ENCODE measurements at regions not wholly inside any gene's neighbourhood (a gene's known extent, or its start where the extent isn't known, plus 50 kb on each side); places are given as distances from the start of the nearest gene placed in this dataset.
A peak's percentile ranks its signal among the peaks of the same experiment; 100 is the strongest.

DNA sequence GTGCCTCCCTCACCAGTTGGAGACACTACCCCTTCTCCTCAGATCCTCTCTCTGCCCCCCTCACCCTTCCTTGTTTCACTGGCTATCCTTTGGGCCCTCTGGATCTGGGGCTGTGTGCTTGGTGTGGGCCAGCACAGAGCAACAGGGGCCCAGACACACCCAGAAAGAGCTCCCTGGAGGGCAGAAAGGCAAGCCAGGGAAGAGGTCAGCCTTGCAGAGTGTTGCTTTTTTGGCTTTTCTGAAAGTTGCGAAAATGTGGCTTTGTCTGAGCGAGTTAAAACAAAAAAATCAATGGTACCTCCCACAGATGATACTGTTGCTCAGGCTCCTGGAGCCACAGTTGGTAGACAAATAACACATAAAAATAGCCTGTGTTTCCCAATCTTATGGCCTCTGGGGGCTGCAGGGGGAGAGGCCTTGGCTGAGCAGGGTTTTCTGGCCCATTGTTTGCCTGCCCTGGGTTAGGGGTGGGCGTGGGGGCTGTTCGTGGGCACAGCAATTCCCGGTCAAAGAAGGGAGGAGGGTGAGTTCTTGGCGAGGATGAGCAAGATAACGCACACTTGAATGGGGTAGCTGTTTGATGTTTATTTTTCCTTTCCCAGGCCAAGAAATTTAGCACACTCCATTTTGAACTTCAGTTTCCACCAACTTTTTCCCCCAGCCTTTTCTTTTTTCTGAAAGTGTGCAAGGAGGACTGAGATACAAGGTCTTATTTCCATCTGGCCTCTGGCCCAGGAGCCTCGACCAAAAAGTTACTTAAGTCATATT, 167.0 kb upstream of the HAAO start:
- H3K4me1 ChIP-seq (ENCODE audit: insufficient read depth), result peaks cover 60% of the 10 kb centered on the region
- no peak for DNase-seq (ENCODE audit: low spot score)
- 50% methylated on average over 7 of the region's 8 CpGs for WGBS (ENCODE audit: low lambda C conversion rate, missing lambda C conversion rate)

DNA sequence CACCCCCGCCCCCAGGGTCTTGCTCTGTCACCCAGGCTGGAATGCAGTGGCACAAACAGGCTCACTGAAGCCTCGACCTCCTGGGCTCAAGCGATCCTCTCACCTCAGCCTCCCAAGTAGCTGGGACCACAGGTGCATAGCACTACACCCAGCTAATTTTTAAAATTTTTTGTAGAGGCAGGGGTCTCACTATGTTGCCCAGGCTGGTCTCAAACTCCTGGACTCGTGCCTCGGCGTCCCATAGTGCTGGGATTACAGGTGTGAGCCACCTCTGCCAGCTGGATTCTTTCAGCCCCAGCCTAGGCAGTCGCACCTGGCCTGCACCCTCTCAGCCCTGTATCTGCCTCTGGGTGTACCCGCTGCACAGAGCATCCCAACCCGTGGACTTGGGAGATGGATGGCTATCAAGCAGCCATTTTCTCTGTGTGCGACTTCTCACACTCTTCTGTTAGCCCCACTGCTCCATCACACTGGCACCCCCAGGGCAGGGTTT, 166.4 kb upstream of the HAAO start:
- Histone ChIP-seq H3K27me3 (no peaks in the 10 kb centered on the region), H3K4me1 (ENCODE audit: insufficient read depth) (peaks cover 59% of the 10 kb centered on the region), H3K9me3 (ENCODE audit: low read depth) (no peaks in the 10 kb centered on the region), H3K9me2 (replicated peaks; ENCODE audit: insufficient read depth) (no peaks in the 10 kb centered on the region), H2AFZ (no peak overlapping the region), H3K27ac (peak overlapping the region; percentile 91), H3K4me3 (no peak overlapping the region), H4K20me1 (ENCODE audit: insufficient read depth, poor library complexity, severe bottlenecking) (no peaks in the 10 kb centered on the region), H3K4me2 (no peak overlapping the region), H3K79me2 (no peaks in the 10 kb centered on the region), H3K36me3 (replicated peaks; ENCODE audit: insufficient read depth, low read depth) (no peaks in the 10 kb centered on the region)
- no peak for DNase-seq (ENCODE audit: low spot score)
- WGBS (ENCODE audit: low lambda C conversion rate, missing lambda C conversion rate), result 86% methylated on average over 10 of the region's 10 CpGs
- TF ChIP-seq, protein P1, sequence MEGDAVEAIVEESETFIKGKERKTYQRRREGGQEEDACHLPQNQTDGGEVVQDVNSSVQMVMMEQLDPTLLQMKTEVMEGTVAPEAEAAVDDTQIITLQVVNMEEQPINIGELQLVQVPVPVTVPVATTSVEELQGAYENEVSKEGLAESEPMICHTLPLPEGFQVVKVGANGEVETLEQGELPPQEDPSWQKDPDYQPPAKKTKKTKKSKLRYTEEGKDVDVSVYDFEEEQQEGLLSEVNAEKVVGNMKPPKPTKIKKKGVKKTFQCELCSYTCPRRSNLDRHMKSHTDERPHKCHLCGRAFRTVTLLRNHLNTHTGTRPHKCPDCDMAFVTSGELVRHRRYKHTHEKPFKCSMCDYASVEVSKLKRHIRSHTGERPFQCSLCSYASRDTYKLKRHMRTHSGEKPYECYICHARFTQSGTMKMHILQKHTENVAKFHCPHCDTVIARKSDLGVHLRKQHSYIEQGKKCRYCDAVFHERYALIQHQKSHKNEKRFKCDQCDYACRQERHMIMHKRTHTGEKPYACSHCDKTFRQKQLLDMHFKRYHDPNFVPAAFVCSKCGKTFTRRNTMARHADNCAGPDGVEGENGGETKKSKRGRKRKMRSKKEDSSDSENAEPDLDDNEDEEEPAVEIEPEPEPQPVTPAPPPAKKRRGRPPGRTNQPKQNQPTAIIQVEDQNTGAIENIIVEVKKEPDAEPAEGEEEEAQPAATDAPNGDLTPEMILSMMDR (IDR thresholded peaks at IDR 0.05; ENCODE audit: poor library complexity), result no peak
- TF ChIP-seq EZH2 (IDR thresholded peaks at IDR 0.05; ENCODE audit: borderline replicate concordance), result no peak
- TF ChIP-seq EZH2phosphoT487 (IDR thresholded peaks at IDR 0.05; ENCODE audit: low read depth, severe bottlenecking, unreplicated experiment), result no peak

More for the DNA sequence above, 167.0 kb upstream of the HAAO start:
- no peak overlapping the region for H3K4me3 ChIP-seq
- no peaks in the 10 kb centered on the region for H3K9me3 ChIP-seq (ENCODE audit: low read depth)
- H3K27me3 ChIP-seq, result no peaks in the 10 kb centered on the region
- H2AFZ ChIP-seq, result no peak overlapping the region
- H3K27ac ChIP-seq, result peak overlapping the region; percentile 91
- TF ChIP-seq, protein P1 (IDR thresholded peaks at IDR 0.05; ENCODE audit: poor library complexity), result no peak
- no peak for TF ChIP-seq EZH2phosphoT487 (IDR thresholded peaks at IDR 0.05; ENCODE audit: low read depth, severe bottlenecking, unreplicated experiment)
- TF ChIP-seq EZH2 (IDR thresholded peaks at IDR 0.05; ENCODE audit: borderline replicate concordance), result no peak
- H3K36me3 ChIP-seq (replicated peaks; ENCODE audit: insufficient read depth, low read depth), result no peaks in the 10 kb centered on the region
- H4K20me1 ChIP-seq (ENCODE audit: insufficient read depth, poor library complexity, severe bottlenecking), result no peaks in the 10 kb centered on the region
- H3K79me2 ChIP-seq, result no peaks in the 10 kb centered on the region
- H3K9me2 ChIP-seq (replicated peaks; ENCODE audit: insufficient read depth), result no peaks in the 10 kb centered on the region
- no peak overlapping the region for H3K4me2 ChIP-seq

DNA sequence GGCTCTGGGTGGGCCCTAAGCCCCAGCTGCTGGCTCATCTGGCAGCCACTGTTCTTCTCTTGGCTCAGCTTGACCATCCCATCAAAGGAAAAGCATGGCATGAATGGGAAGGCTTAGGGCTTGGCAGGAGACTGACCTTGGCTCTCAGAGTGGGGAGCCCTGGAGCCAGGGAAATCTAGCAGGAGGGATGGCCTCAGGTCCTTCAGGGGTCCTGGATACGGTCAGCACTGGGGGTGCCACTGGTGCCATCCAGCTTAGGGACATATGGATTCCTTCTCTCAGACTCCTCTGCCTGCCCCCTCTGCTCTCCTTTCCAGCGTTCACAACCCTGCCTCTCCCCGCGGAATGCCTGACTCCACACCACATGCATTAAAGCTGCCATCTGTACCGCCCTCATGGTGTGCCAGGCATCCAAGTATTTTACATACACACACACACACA, 165.5 kb upstream of the HAAO start:
- no peak for DNase-seq (ENCODE audit: low spot score)
- TF ChIP-seq, protein P1 (IDR thresholded peaks at IDR 0.05; ENCODE audit: poor library complexity), result no peak
- TF ChIP-seq EZH2 (IDR thresholded peaks at IDR 0.05; ENCODE audit: borderline replicate concordance) (no peak), EZH2phosphoT487 (IDR thresholded peaks at IDR 0.05; ENCODE audit: low read depth, severe bottlenecking, unreplicated experiment) (no peak)
- H3K79me2 ChIP-seq, result no peaks in the 10 kb centered on the region
- H3K4me1 ChIP-seq (ENCODE audit: insufficient read depth), result peaks cover 59% of the 10 kb centered on the region
- no peak overlapping the region for H3K4me3 ChIP-seq
- no peak overlapping the region for H3K4me2 ChIP-seq
- WGBS (ENCODE audit: low lambda C conversion rate, missing lambda C conversion rate), result 81% methylated on average over 5 of the region's 5 CpGs
- H3K36me3 ChIP-seq (replicated peaks; ENCODE audit: insufficient read depth, low read depth), result no peaks in the 10 kb centered on the region
- H3K27ac ChIP-seq, result peak overlapping the region; percentile 91
- H4K20me1 ChIP-seq (ENCODE audit: insufficient read depth, poor library complexity, severe bottlenecking), result no peaks in the 10 kb centered on the region
- H3K9me2 ChIP-seq (replicated peaks; ENCODE audit: insufficient read depth), result no peaks in the 10 kb centered on the region
- no peaks in the 10 kb centered on the region for H3K27me3 ChIP-seq
- no peak overlapping the region for H2AFZ ChIP-seq
- H3K9me3 ChIP-seq (ENCODE audit: low read depth), result no peaks in the 10 kb centered on the region
